NOMO-1 (cell line): ENCODE measurements at regions not wholly inside any gene's neighbourhood (a gene's known extent, or its start where the extent isn't known, plus 50 kb on each side); places are given as distances from the start of the nearest gene placed in this dataset.

Experiments
- DNase-seq, 2 experiments: peaks; one replicate each; lab custom pipeline; 2025; ENCODE audit not compliant: unreplicated experiment in 2 of 2; lab: John Stamatoyannopoulos, UW

GRCh38 chr2:188903740-188904139 is 70.4 kb upstream of the COL3A1 start:
- no peak for DNase-seq

- DNase-seq: no peak
Observed at GRCh38 chr2:188909036-188909435, 65.1 kb upstream of the COL3A1 start.

- no peak for DNase-seq
Observed at GRCh38 chr2:188916736-188917135, 57.4 kb upstream of the COL3A1 start.

- no peak for DNase-seq
Observed at GRCh38 chr2:188917632-188918031, 56.5 kb upstream of the COL3A1 start.

- DNase-seq: peak; percentile 67 to 91
Observed at GRCh38 chr2:188919824-188920223, 54.3 kb upstream of the COL3A1 start.

GRCh38 chr2:188922191-188922590 is 52.0 kb upstream of the COL3A1 start:
- no peak for DNase-seq
